WTC11 (cell line): ENCODE measurements at regions not wholly inside any gene's neighbourhood (a gene's known extent, or its start where the extent isn't known, plus 50 kb on each side); places are given as distances from the start of the nearest gene placed in this dataset.

Experiments used
- ATAC-seq: fragments of 200-7000 bp; cut with Tn5 transposase; 2 replicates; pipeline ENCODE4 v1.10.0; 2021; ENCODE audit warnings: mild to moderate bottlenecking, moderate library complexity
- CTCF ChIA-PET: fragments of 300-600 bp; sonication (Branson Sonifier 250); formaldehyde crosslinking; loops from one replicate; lab custom pipeline; 2021; ENCODE audit warnings: antibody characterized with exemption; lab: Charles Lee
- POLR2A ChIA-PET: fragments of 350-600 bp; sonication (Branson Sonifier 250); formaldehyde crosslinking; loops from one replicate; lab custom pipeline; 2021; ENCODE audit warnings: antibody characterized with exemption; lab: Charles Lee
- DNase-seq: peaks from one replicate; pipeline ENCODE4 v3.0.0; 2021; ENCODE audit warnings: low spot score
- H3K27ac Mint-ChIP-seq: 2 replicates; pipeline ENCODE4 v1.8.0; 2021; ENCODE audit warnings: mixed read lengths
- H3K27me3 Mint-ChIP-seq: 2 replicates; pipeline ENCODE4 v1.8.0; 2021; ENCODE audit warnings: low read depth, mild to moderate bottlenecking, moderate library complexity, mixed read lengths
- H3K36me3 Mint-ChIP-seq: 2 replicates; pipeline ENCODE4 v1.8.0; 2021; ENCODE audit warnings: mixed read lengths
- H3K4me1 Mint-ChIP-seq: 2 replicates; pipeline ENCODE4 v1.8.0; 2022; ENCODE audit warnings: mixed read lengths
- H3K4me3 Mint-ChIP-seq: 2 replicates; pipeline ENCODE4 v1.8.0; 2021; ENCODE audit warnings: mild to moderate bottlenecking, moderate library complexity, mixed read lengths
- H3K9me3 Mint-ChIP-seq: 2 replicates; pipeline ENCODE4 v1.8.0; 2021; ENCODE audit warnings: mixed read lengths
- AFF4 ChIP-seq: sonication (generic); formaldehyde crosslinking; IDR thresholded peaks from 2 replicates; pipeline ENCODE4 v1.8.1; 2023; ENCODE audit warnings: mild to moderate bottlenecking, missing genetic modification reagents, borderline replicate concordance
- CBFB ChIP-seq: sonication (generic); formaldehyde crosslinking; IDR thresholded peaks from 2 replicates; pipeline ENCODE4 v1.8.1; 2022; ENCODE audit warnings: mild to moderate bottlenecking, low read depth, missing genetic modification reagents
- E2F5 ChIP-seq: sonication (generic); formaldehyde crosslinking; IDR thresholded peaks from 2 replicates; pipeline ENCODE4 v1.8.1; 2022; ENCODE audit warnings: mild to moderate bottlenecking, moderate library complexity, missing genetic modification reagents
- ELF4 ChIP-seq: sonication (generic); formaldehyde crosslinking; IDR thresholded peaks from 2 replicates; pipeline ENCODE4 v1.8.1; 2022; ENCODE audit warnings: low read depth, mild to moderate bottlenecking, moderate library complexity, missing genetic modification reagents
- ETV6 ChIP-seq: sonication (generic); formaldehyde crosslinking; IDR thresholded peaks from 2 replicates; pipeline ENCODE4 v1.8.1; 2022; ENCODE audit warnings: mild to moderate bottlenecking, missing genetic modification reagents
- FOXP1 ChIP-seq: sonication (generic); formaldehyde crosslinking; IDR thresholded peaks from 2 replicates; pipeline ENCODE4 v1.8.0; 2022; ENCODE audit warnings: missing genetic modification reagents, mild to moderate bottlenecking, moderate library complexity, borderline replicate concordance
- GTF2I ChIP-seq: fragments of 250-450 bp; sonication (Bioruptor Pico); conservative IDR thresholded peaks from 2 replicates; pipeline ENCODE4 v1.4.0; 2021; ENCODE audit warnings: mild to moderate bottlenecking
- MAX ChIP-seq: sonication (generic); formaldehyde crosslinking; IDR thresholded peaks from 2 replicates; pipeline ENCODE4 v1.8.0; 2022; ENCODE audit warnings: mild to moderate bottlenecking, missing genetic modification reagents
- MXD4 ChIP-seq: fragments of 250-450 bp; sonication (Bioruptor Pico); IDR thresholded peaks from 2 replicates; pipeline ENCODE4 v1.8.0; 2021; ENCODE audit warnings: mild to moderate bottlenecking, moderate library complexity, borderline replicate concordance
- MYBL2 ChIP-seq: sonication (generic); formaldehyde crosslinking; IDR thresholded peaks from 2 replicates; pipeline ENCODE4 v1.8.1; 2023; ENCODE audit warnings: mild to moderate bottlenecking, moderate library complexity, missing genetic modification reagents
- OVOL2 ChIP-seq: fragments of 250-450 bp; sonication (Bioruptor Pico); IDR thresholded peaks from 2 replicates; pipeline ENCODE4 v1.9.0; 2021; ENCODE audit warnings: mild to moderate bottlenecking, borderline replicate concordance
- PRRX2 ChIP-seq: fragments of 250-450 bp; sonication (Bioruptor Pico); IDR thresholded peaks from 2 replicates; pipeline ENCODE4 v1.8.0; 2021; ENCODE audit warnings: mild to moderate bottlenecking
- RELA ChIP-seq: sonication (generic); formaldehyde crosslinking; IDR thresholded peaks from 2 replicates; pipeline ENCODE4 v1.8.1; 2022; ENCODE audit warnings: missing genetic modification reagents, mild to moderate bottlenecking, borderline replicate concordance
- SMAD4 ChIP-seq: sonication (generic); formaldehyde crosslinking; IDR thresholded peaks from 2 replicates; pipeline ENCODE4 v1.8.0; 2022; ENCODE audit warnings: mild to moderate bottlenecking, missing genetic modification reagents
- SP1 ChIP-seq: sonication (generic); formaldehyde crosslinking; conservative IDR thresholded peaks from 2 replicates; pipeline ENCODE4 v1.8.1; 2022; ENCODE audit warnings: missing genetic modification reagents
- TEAD1 ChIP-seq: sonication (generic); formaldehyde crosslinking; IDR thresholded peaks from 2 replicates; pipeline ENCODE4 v1.8.0; 2022; ENCODE audit warnings: mild to moderate bottlenecking, missing genetic modification reagents
- ZNF121 ChIP-seq: sonication (generic); formaldehyde crosslinking; IDR thresholded peaks from 2 replicates; pipeline ENCODE4 v1.8.0; 2023; ENCODE audit warnings: missing genetic modification reagents
- ZNF232 ChIP-seq: sonication (generic); formaldehyde crosslinking; IDR thresholded peaks from 2 replicates; pipeline ENCODE4 v1.8.0; 2022; ENCODE audit warnings: mild to moderate bottlenecking, missing genetic modification reagents
- ZNF263 ChIP-seq: sonication (generic); formaldehyde crosslinking; IDR thresholded peaks from 2 replicates; pipeline ENCODE4 v1.8.1; 2022; ENCODE audit warnings: low read depth, mild to moderate bottlenecking, moderate library complexity, missing genetic modification reagents
- TF ChIP-seq, protein P1 (sequence below): fragments of 250-450 bp; sonication (Bioruptor Pico); IDR thresholded peaks from 2 replicates; pipeline ENCODE4 v2.1.2; 2022; ENCODE audit warnings: mild to moderate bottlenecking, moderate library complexity
- TF ChIP-seq, protein P2 (sequence below): sonication (generic); formaldehyde crosslinking; IDR thresholded peaks from 2 replicates; pipeline ENCODE4 v1.8.1; 2023; ENCODE audit warnings: mild to moderate bottlenecking, missing genetic modification reagents, moderate library complexity

- TF ChIP-seq AFF4 (CRISPR knock-in tag) (no peak), TEAD1 (no peak), FOXP1 (CRISPR knock-in tag) (no peak), ZNF121 (CRISPR knock-in tag) (no peak), ETV6 (CRISPR knock-in tag) (no peak), SP1 (CRISPR knock-in tag) (no peak), PRRX2 (CRISPR knock-in tag) (no peak), MXD4 (CRISPR knock-in tag) (no peak), SMAD4 (CRISPR knock-in tag) (no peak), ELF4 (CRISPR knock-in tag) (no peak), MYBL2 (CRISPR knock-in tag) (no peak), GTF2I (no peak), ZNF232 (CRISPR knock-in tag) (no peak), CBFB (CRISPR knock-in tag) (no peak), E2F5 (CRISPR knock-in tag) (no peak), MAX (CRISPR knock-in tag) (no peak), OVOL2 (no peak)
- TF ChIP-seq, protein P1, sequence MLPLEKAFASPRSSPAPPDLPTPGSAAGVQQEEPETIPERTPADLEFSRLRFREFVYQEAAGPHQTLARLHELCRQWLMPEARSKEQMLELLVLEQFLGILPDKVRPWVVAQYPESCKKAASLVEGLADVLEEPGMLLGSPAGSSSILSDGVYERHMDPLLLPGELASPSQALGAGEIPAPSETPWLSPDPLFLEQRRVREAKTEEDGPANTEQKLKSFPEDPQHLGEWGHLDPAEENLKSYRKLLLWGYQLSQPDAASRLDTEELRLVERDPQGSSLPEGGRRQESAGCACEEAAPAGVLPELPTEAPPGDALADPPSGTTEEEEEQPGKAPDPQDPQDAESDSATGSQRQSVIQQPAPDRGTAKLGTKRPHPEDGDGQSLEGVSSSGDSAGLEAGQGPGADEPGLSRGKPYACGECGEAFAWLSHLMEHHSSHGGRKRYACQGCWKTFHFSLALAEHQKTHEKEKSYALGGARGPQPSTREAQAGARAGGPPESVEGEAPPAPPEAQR (CRISPR knock-in tag), result no peak
- Mint-ChIP-seq H3K36me3 (no peaks in the 10 kb centered on the region), H3K27ac (no peak overlapping the region), H3K27me3 (no peaks in the 10 kb centered on the region), H3K9me3 (no peaks in the 10 kb centered on the region), H3K4me1 (no peaks in the 10 kb centered on the region), H3K4me3 (no peak overlapping the region)
- DNase-seq, result no peak
- ChIA-PET CTCF (no interaction called here), POLR2A (no interaction called here)
- ATAC-seq, result no peak
Measured at GRCh38 chr2:610491-610890, 66.7 kb downstream of the TMEM18 start.

GRCh38 chr2:609881-610280, 67.3 kb downstream of the TMEM18 start:
- CTCF ChIA-PET, result interaction anchor here (0.7 kb wide), 1 partner anchor 531 kb away, joined by 3 read pairs; no protein-coding TSS in a partner anchor
- POLR2A ChIA-PET, result no interaction called here
- no peak for TF ChIP-seq MXD4 (CRISPR knock-in tag)
- no peaks in the 10 kb centered on the region for H3K4me1 Mint-ChIP-seq
- H3K27ac Mint-ChIP-seq, result no peak overlapping the region
- DNase-seq, result no peak
- H3K27me3 Mint-ChIP-seq, result no peaks in the 10 kb centered on the region
- H3K4me3 Mint-ChIP-seq, result no peak overlapping the region
- no peaks in the 10 kb centered on the region for H3K36me3 Mint-ChIP-seq
- H3K9me3 Mint-ChIP-seq, result no peaks in the 10 kb centered on the region
- no peak for ATAC-seq

- no peak overlapping the region for H3K4me3 Mint-ChIP-seq
- H3K27me3 Mint-ChIP-seq, result no peaks in the 10 kb centered on the region
- CTCF ChIA-PET, result interaction anchor here (0.7 kb wide), 1 partner anchor 531 kb away, joined by 3 read pairs; no protein-coding TSS in a partner anchor
- no peaks in the 10 kb centered on the region for H3K9me3 Mint-ChIP-seq
- H3K27ac Mint-ChIP-seq, result no peak overlapping the region
- TF ChIP-seq RELA (CRISPR knock-in tag) (no peak), ZNF263 (no peak)
- TF ChIP-seq, protein P2, sequence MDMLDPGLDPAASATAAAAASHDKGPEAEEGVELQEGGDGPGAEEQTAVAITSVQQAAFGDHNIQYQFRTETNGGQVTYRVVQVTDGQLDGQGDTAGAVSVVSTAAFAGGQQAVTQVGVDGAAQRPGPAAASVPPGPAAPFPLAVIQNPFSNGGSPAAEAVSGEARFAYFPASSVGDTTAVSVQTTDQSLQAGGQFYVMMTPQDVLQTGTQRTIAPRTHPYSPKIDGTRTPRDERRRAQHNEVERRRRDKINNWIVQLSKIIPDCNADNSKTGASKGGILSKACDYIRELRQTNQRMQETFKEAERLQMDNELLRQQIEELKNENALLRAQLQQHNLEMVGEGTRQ, result no peak
- no peaks in the 10 kb centered on the region for H3K36me3 Mint-ChIP-seq
- H3K4me1 Mint-ChIP-seq, result no peaks in the 10 kb centered on the region
- POLR2A ChIA-PET, result no interaction called here
- ATAC-seq (no peak), DNase-seq (no peak)
Measured at GRCh38 chr2:609449-609848, 67.8 kb downstream of the TMEM18 start.
